ENCODE measurements at regions not wholly inside any gene's neighbourhood (a gene's known extent, or its start where the extent isn't known, plus 50 kb on each side); places are given as distances from the start of the nearest gene placed in this dataset.

DNA sequence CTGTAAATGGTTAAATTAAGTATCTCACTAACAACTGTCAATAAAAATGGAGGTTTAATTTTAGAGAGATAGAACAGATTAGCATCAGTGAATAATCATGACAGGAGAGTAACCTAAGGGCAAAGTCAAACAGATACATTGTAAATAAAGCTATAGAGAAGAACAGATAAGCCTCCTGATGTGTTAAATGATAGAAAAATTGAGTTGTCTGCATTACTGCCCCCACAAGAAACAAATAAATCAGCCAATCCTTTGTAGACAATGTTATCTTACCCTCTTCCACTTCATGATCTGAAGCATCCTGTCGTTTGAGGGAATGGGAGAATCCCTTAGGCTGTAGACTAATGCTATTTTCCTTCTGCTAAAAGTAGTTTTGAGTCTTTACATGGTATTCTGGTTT lies 147.8 kb downstream of the PCDH18 start:
- ChIA-PET POLR2A (no interaction called here), CTCF (no interaction called here)
- Histone ChIP-seq H3K27ac (ENCODE audit: low read depth, low read length) (no peak overlapping the region), H3K27me3 (ENCODE audit: control insufficient read depth, insufficient read depth, low read length) (no peaks in the 10 kb centered on the region), H3K9me3 (ENCODE audit: control insufficient read depth, insufficient read depth, low read length) (no peaks in the 10 kb centered on the region), H3K4me3 (ENCODE audit: low read depth, low read length) (no peak overlapping the region)
- no peak for DNase-seq (ENCODE audit: low read depth, low spot score)
- no peak for TF ChIP-seq CTCF (IDR thresholded peaks at IDR 0.05; ENCODE audit: low read depth, low read length)

DNA sequence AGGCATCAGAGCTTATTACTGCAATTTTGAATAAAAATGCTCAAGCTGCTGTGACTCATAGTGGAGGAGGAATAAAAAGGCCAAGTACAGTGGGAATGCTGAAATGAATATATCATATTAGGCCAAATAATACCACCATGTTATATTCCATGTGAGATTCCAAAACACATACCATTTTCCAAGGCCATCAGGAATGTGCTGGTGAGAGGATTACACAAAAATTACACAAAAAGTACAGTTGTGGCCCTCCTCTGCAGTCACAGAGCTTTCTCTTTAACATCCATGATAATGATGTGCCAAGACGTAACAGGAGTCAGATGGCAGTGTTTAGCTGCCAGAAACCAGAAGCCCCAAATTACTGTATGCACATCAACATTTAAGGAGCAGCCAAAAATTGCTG lies 153.5 kb downstream of the PCDH18 start:
- POLR2A ChIA-PET, result no interaction called here
- DNase-seq (ENCODE audit: low read depth, low spot score), result no peak
- CTCF ChIA-PET, result no interaction called here
- H3K27me3 ChIP-seq (ENCODE audit: control insufficient read depth, insufficient read depth, low read length), result no peaks in the 10 kb centered on the region
- H3K9me3 ChIP-seq (ENCODE audit: control insufficient read depth, insufficient read depth, low read length), result no peaks in the 10 kb centered on the region
- H3K27ac ChIP-seq (ENCODE audit: low read depth, low read length), result no peak overlapping the region
- H3K4me3 ChIP-seq (ENCODE audit: low read depth, low read length), result no peak overlapping the region
- no peak for TF ChIP-seq CTCF (IDR thresholded peaks at IDR 0.05; ENCODE audit: low read depth, low read length)

GRCh38 chr4:137378393-137378792 lies 153.9 kb downstream of the PCDH18 start:
- Histone ChIP-seq H3K27ac (ENCODE audit: low read depth, low read length) (no peak overlapping the region), H3K27me3 (ENCODE audit: control insufficient read depth, insufficient read depth, low read length) (no peaks in the 10 kb centered on the region), H3K4me3 (ENCODE audit: low read depth, low read length) (no peak overlapping the region), H3K9me3 (ENCODE audit: control insufficient read depth, insufficient read depth, low read length) (no peaks in the 10 kb centered on the region)
- ChIA-PET CTCF (no interaction called here), POLR2A (no interaction called here)
- TF ChIP-seq CTCF (IDR thresholded peaks at IDR 0.05; ENCODE audit: low read depth, low read length), result no peak
- DNase-seq (ENCODE audit: low read depth, low spot score), result no peak

DNA sequence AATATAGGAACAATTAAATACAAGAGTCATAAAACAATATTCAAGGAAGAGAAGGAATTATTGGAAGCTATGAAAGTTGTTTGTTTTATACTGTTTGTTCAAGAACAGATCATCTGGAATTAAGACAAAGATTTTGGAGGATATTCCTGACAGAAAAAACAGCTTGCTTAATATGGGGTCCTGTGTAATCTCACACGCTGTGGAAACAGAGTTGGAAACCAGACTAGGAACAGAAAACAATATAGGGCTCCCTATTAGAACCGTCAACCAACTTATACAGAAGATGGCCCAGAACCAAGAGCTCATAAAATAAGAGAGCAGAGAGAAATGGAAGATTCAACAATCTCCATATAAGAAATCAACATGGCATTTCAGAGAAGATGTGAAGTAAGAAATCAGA lies 156.0 kb downstream of the PCDH18 start:
- TF ChIP-seq CTCF (IDR thresholded peaks at IDR 0.05; ENCODE audit: low read depth, low read length), result no peak
- Histone ChIP-seq H3K4me3 (ENCODE audit: low read depth, low read length) (no peak overlapping the region), H3K9me3 (ENCODE audit: control insufficient read depth, insufficient read depth, low read length) (no peaks in the 10 kb centered on the region), H3K27ac (ENCODE audit: low read depth, low read length) (no peak overlapping the region), H3K27me3 (ENCODE audit: control insufficient read depth, insufficient read depth, low read length) (no peaks in the 10 kb centered on the region)
- no peak for DNase-seq (ENCODE audit: low read depth, low spot score)
- ChIA-PET CTCF (interaction anchor here (1.4 kb wide), 1 partner anchor 252 kb away, joined by 4 read pairs; no protein-coding TSS in a partner anchor), POLR2A (no interaction called here)

- ChIA-PET POLR2A (interaction anchor here (0.6 kb wide), 1 partner anchor 157 kb away, joined by 3 read pairs; the partner anchor contains the start of gene PCDH18), CTCF (interaction anchor here (1.4 kb wide), 1 partner anchor 251 kb away, joined by 4 read pairs; no protein-coding TSS in a partner anchor)
- Histone ChIP-seq H3K4me3 (ENCODE audit: low read depth, low read length) (no peak overlapping the region), H3K27me3 (ENCODE audit: control insufficient read depth, insufficient read depth, low read length) (no peaks in the 10 kb centered on the region), H3K9me3 (ENCODE audit: control insufficient read depth, insufficient read depth, low read length) (no peaks in the 10 kb centered on the region), H3K27ac (ENCODE audit: low read depth, low read length) (no peak overlapping the region)
- DNase-seq (ENCODE audit: low read depth, low spot score), result no peak
- TF ChIP-seq CTCF (IDR thresholded peaks at IDR 0.05; ENCODE audit: low read depth, low read length), result no peak
Observed at GRCh38 chr4:137375111-137375850, 157.0 kb downstream of the PCDH18 start.
